ENCODE measurements at regions not wholly inside any gene's neighbourhood (a gene's known extent, or its start where the extent isn't known, plus 50 kb on each side); places are given as distances from the start of the nearest gene placed in this dataset.

- no peaks in the 10 kb centered on the region for H3K4me1 ChIP-seq (ENCODE audit: low read depth)
- H3K36me3 ChIP-seq: no peaks in the 10 kb centered on the region
- no peak for DNase-seq (ENCODE audit: low read depth in 1 of 2, low spot score in 1 of 2)
- no peaks in the 10 kb centered on the region for H3K9me3 ChIP-seq (ENCODE audit: low read depth)
- no peaks in the 10 kb centered on the region for H3K27me3 ChIP-seq
- no peak for TF ChIP-seq CTCF (IDR thresholded peaks at IDR 0.05; ENCODE audit: low read depth, low read length)
- no peak overlapping the region for H3K27ac ChIP-seq
- H3K4me3 ChIP-seq: no peak overlapping the region
These were observed 967.5 kb upstream of the PIK3C3 start for GRCh38 chr18:40987581-40987980.

GRCh38 chr18:40985436-40985835 lies 969.6 kb upstream of the PIK3C3 start:
- TF ChIP-seq CTCF (IDR thresholded peaks at IDR 0.05; ENCODE audit: low read depth, low read length): no peak
- H3K36me3 ChIP-seq: no peaks in the 10 kb centered on the region
- H3K9me3 ChIP-seq (ENCODE audit: low read depth): no peaks in the 10 kb centered on the region
- H3K4me1 ChIP-seq (ENCODE audit: low read depth): peaks cover 9% of the 10 kb centered on the region
- H3K27ac ChIP-seq: no peak overlapping the region
- no peak overlapping the region for H3K4me3 ChIP-seq
- DNase-seq (ENCODE audit: low read depth in 1 of 2, low spot score in 1 of 2): no peak
- H3K27me3 ChIP-seq: no peaks in the 10 kb centered on the region

GRCh38 chr18:40984856-40985255 lies 970.2 kb upstream of the PIK3C3 start:
- Histone ChIP-seq H3K36me3 (no peaks in the 10 kb centered on the region), H3K4me3 (no peak overlapping the region), H3K4me1 (ENCODE audit: low read depth) (peaks cover 10% of the 10 kb centered on the region), H3K27ac (no peak overlapping the region), H3K27me3 (no peaks in the 10 kb centered on the region), H3K9me3 (ENCODE audit: low read depth) (no peaks in the 10 kb centered on the region)
- peak in 1 of 2 donors; percentile 68 for DNase-seq (ENCODE audit: low read depth in 1 of 2, low spot score in 1 of 2)
- TF ChIP-seq CTCF (IDR thresholded peaks at IDR 0.05; ENCODE audit: low read depth, low read length): no peak

- no peaks in the 10 kb centered on the region for H3K9me3 ChIP-seq (ENCODE audit: low read depth)
- H3K36me3 ChIP-seq: no peaks in the 10 kb centered on the region
- no peak overlapping the region for H3K27ac ChIP-seq
- H3K4me3 ChIP-seq: no peak overlapping the region
- TF ChIP-seq CTCF (IDR thresholded peaks at IDR 0.05; ENCODE audit: low read depth, low read length): no peak
- no peaks in the 10 kb centered on the region for H3K27me3 ChIP-seq
- H3K4me1 ChIP-seq (ENCODE audit: low read depth): peaks cover 10% of the 10 kb centered on the region
- no peak for DNase-seq (ENCODE audit: low read depth in 1 of 2, low spot score in 1 of 2)
These were observed 971.2 kb upstream of the PIK3C3 start for GRCh38 chr18:40983835-40984234.

GRCh38 chr18:40980171-40980570 lies 974.9 kb upstream of the PIK3C3 start:
- Histone ChIP-seq H3K4me3 (no peak overlapping the region), H3K9me3 (ENCODE audit: low read depth) (no peaks in the 10 kb centered on the region), H3K36me3 (no peaks in the 10 kb centered on the region), H3K4me1 (ENCODE audit: low read depth) (peaks cover 10% of the 10 kb centered on the region), H3K27me3 (no peaks in the 10 kb centered on the region), H3K27ac (no peak overlapping the region)
- TF ChIP-seq CTCF (IDR thresholded peaks at IDR 0.05; ENCODE audit: low read depth, low read length): no peak
- peak in 1 of 2 donors; percentile 21 for DNase-seq (ENCODE audit: low read depth in 1 of 2, low spot score in 1 of 2)

GRCh38 chr18:40976050-40976449 lies 979.0 kb upstream of the PIK3C3 start:
- Histone ChIP-seq H3K36me3 (no peaks in the 10 kb centered on the region), H3K4me3 (no peak overlapping the region), H3K27me3 (no peaks in the 10 kb centered on the region), H3K27ac (no peak overlapping the region), H3K9me3 (ENCODE audit: low read depth) (no peaks in the 10 kb centered on the region), H3K4me1 (ENCODE audit: low read depth) (peaks cover 7% of the 10 kb centered on the region)
- no peak for DNase-seq (ENCODE audit: low read depth in 1 of 2, low spot score in 1 of 2)
- TF ChIP-seq CTCF (IDR thresholded peaks at IDR 0.05; ENCODE audit: low read depth, low read length): no peak

Data from cardiac muscle cell (in vitro differentiated cells and primary cell).